Caco-2 (cell line): ENCODE measurements at regions not wholly inside any gene's neighbourhood (a gene's known extent, or its start where the extent isn't known, plus 50 kb on each side); places are given as distances from the start of the nearest gene placed in this dataset.

Experiments
- BruUV-seq: library from RNA; stranded (reverse); fragments of 400-500 nt; replicated peaks from 2 replicates; lab custom pipeline; 2021; lab: Mats Ljungman, UMichigan
- CTCF ChIA-PET: fragments of 300-600 bp; sonication (Branson Sonifier 250); formaldehyde crosslinking; loops from one replicate; lab custom pipeline; 2022; ENCODE audit warnings: antibody characterized with exemption; lab: Charles Lee
- POLR2A ChIA-PET: fragments of 300-600 bp; sonication (Branson Sonifier 250); formaldehyde crosslinking; loops from one replicate; lab custom pipeline; 2022; ENCODE audit warnings: antibody characterized with exemption; lab: Charles Lee
- DNase-seq, 2 experiments: peaks; one replicate each; pipeline versions ENCODE4 v3.0.0 to v3.0.0-alpha.2; 2020 to 2022
- H3K27me3 ChIP-seq: replicated peaks from 2 replicates; pipeline ENCODE4 v1.6.0; 2011; ENCODE audit warnings: low read length; ENCODE audit not compliant: control insufficient read depth, insufficient read depth
- H3K36me3 ChIP-seq: 2 replicates; pipeline ENCODE4 v1.5.1; 2011; ENCODE audit warnings: low read length; ENCODE audit not compliant: control insufficient read depth, insufficient read depth
- H3K4me1 ChIP-seq: fragments of 250-450 bp; sonication (Bioruptor Pico); 2 replicates; pipeline ENCODE4 v1.5.1; 2020; ENCODE audit warnings: mild to moderate bottlenecking
- H3K4me3 ChIP-seq: 2 replicates; pipeline ENCODE4 v1.5.1; 2011; ENCODE audit warnings: low read depth, mild to moderate bottlenecking, control low read depth, low read length
- H3K9me3 ChIP-seq: fragments of 250-450 bp; sonication (Bioruptor Pico); 2 replicates; pipeline ENCODE4 v1.5.1; 2020; ENCODE audit warnings: mild to moderate bottlenecking, moderate library complexity
- H3K27ac Mint-ChIP-seq: one replicate; pipeline ENCODE4 v1.8.0; 2022; ENCODE audit warnings: mixed read lengths; ENCODE audit not compliant: unreplicated experiment
- H3K27me3 Mint-ChIP-seq: one replicate; pipeline ENCODE4 v1.8.0; 2022; ENCODE audit warnings: mixed read lengths; ENCODE audit not compliant: insufficient read depth, unreplicated experiment
- H3K36me3 Mint-ChIP-seq: one replicate; pipeline ENCODE4 v1.8.0; 2022; ENCODE audit warnings: mild to moderate bottlenecking, mixed read lengths; ENCODE audit not compliant: insufficient read depth, unreplicated experiment
- H3K4me1 Mint-ChIP-seq: one replicate; pipeline ENCODE4 v1.8.0; 2022; ENCODE audit warnings: low read depth, mixed read lengths; ENCODE audit not compliant: unreplicated experiment
- H3K4me3 Mint-ChIP-seq: one replicate; pipeline ENCODE4 v1.8.0; 2022; ENCODE audit warnings: mild to moderate bottlenecking, moderate library complexity, mixed read lengths; ENCODE audit not compliant: unreplicated experiment
- H3K9me3 Mint-ChIP-seq: one replicate; pipeline ENCODE4 v1.8.0; 2022; ENCODE audit warnings: mixed read lengths; ENCODE audit not compliant: unreplicated experiment
- intact Hi-C: fragments of 100-400 bp; cut with micrococcal nuclease; formaldehyde crosslinking; loops from one replicate; pipeline ENCODE4 v1.10.0; 2022; ENCODE audit not compliant: unreplicated experiment
- TF ChIP-seq, protein P1 (sequence below), 2 experiments: fragments of 200-600 bp in 1 of 2; IDR thresholded peaks; 1 replicate in 1 of 2; 2 replicates in 1 of 2; pipeline versions ENCODE4 v1.5.1 to v1.8.0; 2011 to 2022; ENCODE audit warnings: antibody characterized with exemption in 1 of 2, control low read depth in 1 of 2, inconsistent platforms in 1 of 2, low read depth in 1 of 2, low read length in 1 of 2, mild to moderate bottlenecking in 1 of 2, moderate library complexity in 1 of 2; ENCODE audit not compliant: insufficient read depth in 1 of 2, severe bottlenecking in 1 of 2, unreplicated experiment in 1 of 2

DNA sequence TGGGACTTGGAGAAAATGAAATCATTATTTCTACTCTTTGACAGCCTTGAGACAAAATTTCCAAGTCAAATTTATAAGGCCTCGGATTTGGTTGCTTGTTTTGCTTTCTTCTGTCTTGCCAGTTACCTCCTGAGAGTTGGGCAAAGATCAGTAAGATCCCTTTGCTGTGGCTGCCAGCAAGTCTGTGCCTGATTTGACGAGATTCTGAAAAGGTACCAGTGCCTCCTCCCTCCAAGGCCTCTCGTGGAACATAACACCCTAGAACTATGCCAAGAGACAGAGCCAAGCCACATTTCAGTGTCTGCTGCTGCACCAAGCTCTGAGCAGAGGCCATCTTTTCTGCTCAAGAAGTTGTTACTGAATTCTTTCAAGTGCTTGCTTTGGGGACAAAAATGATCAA, 61.0 kb downstream of the GTPBP8 start:
- no peaks in the 10 kb centered on the region for H3K36me3 ChIP-seq
- Mint-ChIP-seq H3K27ac (no peak overlapping the region), H3K4me1 (no peaks in the 10 kb centered on the region), H3K27me3 (peaks cover under 1% of the 10 kb centered on the region), H3K4me3 (no peak overlapping the region), H3K9me3 (no peaks in the 10 kb centered on the region), H3K36me3 (no peaks in the 10 kb centered on the region)
- no peak overlapping the region for H3K4me3 ChIP-seq
- intact Hi-C loops: loop anchor here (1.0 to 5.0 kb wide), 4 partner anchors 81 to 575 kb away; no protein-coding TSS in a partner anchor
- TF ChIP-seq, protein P1, sequence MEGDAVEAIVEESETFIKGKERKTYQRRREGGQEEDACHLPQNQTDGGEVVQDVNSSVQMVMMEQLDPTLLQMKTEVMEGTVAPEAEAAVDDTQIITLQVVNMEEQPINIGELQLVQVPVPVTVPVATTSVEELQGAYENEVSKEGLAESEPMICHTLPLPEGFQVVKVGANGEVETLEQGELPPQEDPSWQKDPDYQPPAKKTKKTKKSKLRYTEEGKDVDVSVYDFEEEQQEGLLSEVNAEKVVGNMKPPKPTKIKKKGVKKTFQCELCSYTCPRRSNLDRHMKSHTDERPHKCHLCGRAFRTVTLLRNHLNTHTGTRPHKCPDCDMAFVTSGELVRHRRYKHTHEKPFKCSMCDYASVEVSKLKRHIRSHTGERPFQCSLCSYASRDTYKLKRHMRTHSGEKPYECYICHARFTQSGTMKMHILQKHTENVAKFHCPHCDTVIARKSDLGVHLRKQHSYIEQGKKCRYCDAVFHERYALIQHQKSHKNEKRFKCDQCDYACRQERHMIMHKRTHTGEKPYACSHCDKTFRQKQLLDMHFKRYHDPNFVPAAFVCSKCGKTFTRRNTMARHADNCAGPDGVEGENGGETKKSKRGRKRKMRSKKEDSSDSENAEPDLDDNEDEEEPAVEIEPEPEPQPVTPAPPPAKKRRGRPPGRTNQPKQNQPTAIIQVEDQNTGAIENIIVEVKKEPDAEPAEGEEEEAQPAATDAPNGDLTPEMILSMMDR (IDR thresholded peaks at IDR 0.05; ENCODE audit: insufficient read depth in 1 of 2, low read depth in 1 of 2, low read length in 1 of 2, severe bottlenecking in 1 of 2, unreplicated experiment in 1 of 2): no peak
- H3K9me3 ChIP-seq: no peaks in the 10 kb centered on the region
- H3K4me1 ChIP-seq: no peaks in the 10 kb centered on the region
- no peak for DNase-seq
- H3K27me3 ChIP-seq: no peaks in the 10 kb centered on the region
- POLR2A ChIA-PET: no interaction called here
- BruUV-seq: no TSS peak
- CTCF ChIA-PET: no interaction called here

DNA sequence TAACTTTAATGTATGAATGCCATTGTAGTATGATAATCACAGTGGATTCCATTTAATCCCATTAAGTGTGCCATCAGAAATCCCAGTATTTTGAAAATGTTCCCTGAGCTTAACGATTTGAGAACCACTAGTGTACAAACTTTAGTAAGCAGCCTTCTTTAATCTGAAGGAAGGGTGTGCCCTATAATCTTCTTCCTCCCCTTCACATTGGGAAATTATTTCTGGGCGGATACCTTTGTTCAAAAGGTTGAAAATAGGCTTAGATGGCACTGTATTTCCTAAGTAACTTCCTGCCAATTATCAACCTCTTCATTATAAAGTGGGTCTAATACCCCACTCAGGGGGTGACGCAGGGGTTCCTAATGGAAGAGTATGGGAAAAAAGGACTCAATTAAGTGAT, 62.4 kb downstream of the GTPBP8 start:
- Mint-ChIP-seq H3K4me1 (no peaks in the 10 kb centered on the region), H3K27ac (no peak overlapping the region), H3K27me3 (peaks cover 4% of the 10 kb centered on the region), H3K4me3 (no peak overlapping the region), H3K9me3 (no peaks in the 10 kb centered on the region), H3K36me3 (no peaks in the 10 kb centered on the region)
- CTCF ChIA-PET: no interaction called here
- intact Hi-C loops: loop anchor here (5.0 kb wide), 1 partner anchor 524 kb away; no protein-coding TSS in a partner anchor
- no peak for DNase-seq
- no TSS peak for BruUV-seq
- no peaks in the 10 kb centered on the region for H3K36me3 ChIP-seq
- H3K4me3 ChIP-seq: no peak overlapping the region
- no peaks in the 10 kb centered on the region for H3K27me3 ChIP-seq
- H3K9me3 ChIP-seq: no peaks in the 10 kb centered on the region
- POLR2A ChIA-PET: no interaction called here
- TF ChIP-seq, protein P1 (IDR thresholded peaks at IDR 0.05; ENCODE audit: insufficient read depth in 1 of 2, low read depth in 1 of 2, low read length in 1 of 2, severe bottlenecking in 1 of 2, unreplicated experiment in 1 of 2): no peak
- H3K4me1 ChIP-seq: no peaks in the 10 kb centered on the region

DNA sequence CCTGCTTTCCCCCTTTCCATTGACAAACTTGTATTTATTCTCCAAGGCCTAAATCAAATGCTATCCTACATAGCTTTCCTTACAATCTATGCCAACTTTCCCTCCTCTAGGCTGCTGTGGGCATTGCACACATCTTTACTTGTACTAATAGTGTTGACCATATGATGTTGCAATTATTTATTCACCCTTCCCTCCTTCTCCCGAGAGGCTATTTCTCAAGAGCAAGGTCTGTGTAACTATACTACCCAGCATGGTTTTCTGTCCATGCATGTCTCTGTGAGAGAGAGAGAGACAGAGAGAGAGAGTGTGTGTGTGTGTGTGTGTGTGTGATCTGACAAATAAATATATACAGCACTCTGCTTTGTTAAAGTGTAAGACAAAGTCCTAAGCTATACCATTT, 63.8 kb downstream of the GTPBP8 start:
- H3K4me1 Mint-ChIP-seq: no peaks in the 10 kb centered on the region
- no peaks in the 10 kb centered on the region for H3K36me3 Mint-ChIP-seq
- no peaks in the 10 kb centered on the region for H3K4me1 ChIP-seq
- BruUV-seq: no TSS peak
- DNase-seq: no peak
- intact Hi-C loops: loop anchor here (5.0 kb wide), 1 partner anchor 523 kb away; no protein-coding TSS in a partner anchor
- ChIA-PET POLR2A (no interaction called here), CTCF (no interaction called here)
- H3K27me3 ChIP-seq: no peaks in the 10 kb centered on the region; the same call in 1 of the 2 replicates
- H3K9me3 ChIP-seq: no peaks in the 10 kb centered on the region
- H3K27ac Mint-ChIP-seq: no peak overlapping the region
- TF ChIP-seq, protein P1 (IDR thresholded peaks at IDR 0.05; ENCODE audit: insufficient read depth in 1 of 2, low read depth in 1 of 2, low read length in 1 of 2, severe bottlenecking in 1 of 2, unreplicated experiment in 1 of 2): no peak
- H3K9me3 Mint-ChIP-seq: no peaks in the 10 kb centered on the region
- no peak overlapping the region for H3K4me3 ChIP-seq
- no peaks in the 10 kb centered on the region for H3K36me3 ChIP-seq
- H3K4me3 Mint-ChIP-seq: no peak overlapping the region
- peaks cover 4% of the 10 kb centered on the region for H3K27me3 Mint-ChIP-seq
